ENCODE measurements at regions not wholly inside any gene's neighbourhood (a gene's known extent, or its start where the extent isn't known, plus 50 kb on each side); places are given as distances from the start of the nearest gene placed in this dataset.
"Not testable (repeated sequence)": the region's sequence is repeated elsewhere in the genome, so short reads cannot be mapped to it uniquely, and the experiment has no call there.

DNA sequence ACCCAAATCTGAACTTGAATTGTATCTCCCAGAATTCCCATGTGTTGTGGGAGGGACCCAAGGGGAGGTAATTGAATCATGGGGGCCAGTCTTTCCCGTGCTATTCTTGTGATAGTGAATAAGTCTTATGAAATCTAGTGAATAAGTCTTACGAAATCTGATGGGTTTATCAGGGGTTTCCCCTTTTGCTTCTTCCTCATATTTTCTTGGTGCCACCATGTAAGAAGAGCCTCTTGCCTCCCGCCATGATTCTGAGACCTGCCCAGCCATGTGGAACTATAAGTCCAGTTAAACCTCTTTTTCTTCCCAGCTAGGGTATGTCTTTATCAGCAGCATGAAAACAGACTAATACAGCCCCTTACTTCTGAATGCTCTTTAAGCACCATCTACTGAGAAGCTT is 343.2 kb upstream of the NOX3 start:
- not testable (repeated sequence) for TF ChIP-seq CTCF (IDR thresholded peaks at IDR 0.05; ENCODE audit: low read depth, low read length); EZH2phosphoT487 (IDR thresholded peaks at IDR 0.05; ENCODE audit: low read depth)
